ENCODE measurements at regions not wholly inside any gene's neighbourhood (a gene's known extent, or its start where the extent isn't known, plus 50 kb on each side); places are given as distances from the start of the nearest gene placed in this dataset.
"Not testable (repeated sequence)": the region's sequence is repeated elsewhere in the genome, so short reads cannot be mapped to it uniquely, and the experiment has no call there.

- DNase-seq (ENCODE audit: low read depth in 3 of 3, low spot score in 2 of 3): no peak
Observed at GRCh38 chr9:21591221-21592062, 109.3 kb upstream of the IFNE start.

GRCh38 chr9:21592063-21592338, 109.9 kb upstream of the IFNE start:
- DNase-seq (ENCODE audit: low read depth in 3 of 3, low spot score in 2 of 3): no peak

GRCh38 chr9:21597284-21597683, 115.2 kb upstream of the IFNE start:
- DNase-seq (ENCODE audit: low read depth in 3 of 3, low spot score in 2 of 3): no peak

GRCh38 chr9:21598749-21599148, 116.6 kb upstream of the IFNE start:
- DNase-seq (ENCODE audit: low read depth in 3 of 3, low spot score in 2 of 3): no peak

- DNase-seq (ENCODE audit: low read depth in 3 of 3, low spot score in 2 of 3): no peak
Observed at GRCh38 chr9:21605489-21605931, 123.4 kb upstream of the IFNE start.

- DNase-seq (ENCODE audit: low read depth in 3 of 3, low spot score in 2 of 3): no peak
Observed at GRCh38 chr9:21607576-21607975, 125.5 kb upstream of the IFNE start.

GRCh38 chr9:21608200-21608599, 126.1 kb upstream of the IFNE start:
- no peak for DNase-seq (ENCODE audit: low read depth in 3 of 3, low spot score in 2 of 3)

- DNase-seq (ENCODE audit: low read depth in 3 of 3, low spot score in 2 of 3): no peak
Observed at GRCh38 chr9:21609506-21609905, 127.4 kb upstream of the IFNE start.

- DNase-seq (ENCODE audit: low read depth in 3 of 3, low spot score in 2 of 3): no peak
Observed at GRCh38 chr9:21611891-21612290, 129.8 kb upstream of the IFNE start.

GRCh38 chr9:21615018-21615417, 132.9 kb upstream of the IFNE start:
- no peak for DNase-seq (ENCODE audit: low read depth in 3 of 3, low spot score in 2 of 3)

- no peak for DNase-seq (ENCODE audit: low read depth in 3 of 3, low spot score in 2 of 3)
Observed at GRCh38 chr9:21615446-21615845, 133.3 kb upstream of the IFNE start.

GRCh38 chr9:21616082-21616778, 134.1 kb upstream of the IFNE start:
- no peak for DNase-seq (ENCODE audit: low read depth in 3 of 3, low spot score in 2 of 3)

GRCh38 chr9:21624675-21625644, 142.8 kb upstream of the IFNE start:
- DNase-seq (ENCODE audit: low read depth in 3 of 3, low spot score in 2 of 3): no peak

- DNase-seq (ENCODE audit: low read depth in 3 of 3, low spot score in 2 of 3): no peak
Observed at GRCh38 chr9:21626493-21626892, 144.4 kb upstream of the IFNE start.

- not testable (repeated sequence) for DNase-seq (ENCODE audit: low read depth in 3 of 3, low spot score in 2 of 3)
Observed at GRCh38 chr9:21628954-21629353, 146.8 kb upstream of the IFNE start.

GRCh38 chr9:21634951-21635350, 152.8 kb upstream of the IFNE start:
- DNase-seq (ENCODE audit: low read depth in 3 of 3, low spot score in 2 of 3): no peak

- DNase-seq (ENCODE audit: low read depth in 3 of 3, low spot score in 2 of 3): no peak
Observed at GRCh38 chr9:21638104-21638503, 156.0 kb upstream of the IFNE start.

GRCh38 chr9:21653091-21653490, 149.3 kb upstream of the MTAP start:
- DNase-seq (ENCODE audit: low read depth in 3 of 3, low spot score in 2 of 3): no peak

GRCh38 chr9:21653589-21653988, 148.8 kb upstream of the MTAP start:
- no peak for DNase-seq (ENCODE audit: low read depth in 3 of 3, low spot score in 2 of 3)

- DNase-seq (ENCODE audit: low read depth in 3 of 3, low spot score in 2 of 3): no peak
Observed at GRCh38 chr9:21656776-21657674, 145.4 kb upstream of the MTAP start.

Data from right renal cortex interstitium (tissue), 3 donors.